ENCODE measurements at regions not wholly inside any gene's neighbourhood (a gene's known extent, or its start where the extent isn't known, plus 50 kb on each side); places are given as distances from the start of the nearest gene placed in this dataset.

- no peak for TF ChIP-seq HNRNPUL1 (IDR thresholded peaks at IDR 0.05; ENCODE audit: low read depth, low read length)
- TF ChIP-seq CTCF (CRISPR knock-in tag; IDR thresholded peaks at IDR 0.05) = no peak
Measured at GRCh38 chr10:81034383-81034782, 496.7 kb downstream of the SH2D4B start.

All from HepG2 (cell line).